CD14-positive monocyte (primary cell): ENCODE measurements at regions not wholly inside any gene's neighbourhood (a gene's known extent, or its start where the extent isn't known, plus 50 kb on each side); places are given as distances from the start of the nearest gene placed in this dataset.

Experiments used
- DNase-seq, 3 donors: peaks; one replicate each; pipeline ENCODE4 v3.0.0-alpha.2; 2011 to 2022
- H2AFZ ChIP-seq: 2 replicates; pipeline ENCODE4 v1.6.0; 2012; ENCODE audit warnings: mild to moderate bottlenecking, low read depth, low read length, inconsistent platforms; ENCODE audit not compliant: insufficient read depth, poor library complexity, severe bottlenecking
- H3K27ac ChIP-seq, 2 donors: 1 replicate in 1 of 2; 2 replicates in 1 of 2; pipeline ENCODE4 v1.5.1; 2012 to 2013; ENCODE audit warnings: low read length in 2 of 2, control low read depth in 1 of 2, inconsistent platforms in 1 of 2, low read depth in 1 of 2, mild to moderate bottlenecking in 1 of 2
- H3K27me3 ChIP-seq, 2 donors: one replicate each; pipeline versions ENCODE4 v1.6.0 to v1.6.1; 2011 to 2013; ENCODE audit warnings: low read length in 2 of 2; ENCODE audit not compliant: control insufficient read depth in 2 of 2, insufficient read depth in 2 of 2
- H3K36me3 ChIP-seq, 2 donors: replicated peaks in 1 of 2; 1 replicate in 1 of 2; 2 replicates in 1 of 2; pipeline versions ENCODE4 v1.5.1 to v1.6.1; 2012 to 2013; ENCODE audit warnings: low read length in 2 of 2, control low read depth in 1 of 2, inconsistent platforms in 1 of 2, mild to moderate bottlenecking in 1 of 2; ENCODE audit not compliant: insufficient read depth in 2 of 2, control insufficient read depth in 1 of 2
- H3K4me1 ChIP-seq, 2 donors: 1 replicate in 1 of 2; 2 replicates in 1 of 2; pipeline versions ENCODE4 v1.5.1 to v1.6.1; 2012 to 2013; ENCODE audit warnings: low read length in 2 of 2, control low read depth in 1 of 2, inconsistent platforms in 1 of 2, mild to moderate bottlenecking in 1 of 2, moderate library complexity in 1 of 2; ENCODE audit not compliant: insufficient read depth in 2 of 2, control insufficient read depth in 1 of 2
- H3K4me2 ChIP-seq: replicated peaks from 2 replicates; pipeline ENCODE3; 2012; ENCODE audit warnings: low read length, moderate library complexity, mild to moderate bottlenecking; ENCODE audit not compliant: poor library complexity, severe bottlenecking; ENCODE audit errors: extremely low read depth
- H3K4me3 ChIP-seq, 3 experiments: fragments of 200-600 bp in 1 of 3; sonication (generic) in 1 of 3; replicated peaks in 1 of 3; 1 replicate in 2 of 3; 2 replicates in 1 of 3; pipeline ENCODE4 v1.5.1; 2011 to 2013; ENCODE audit warnings: low read length in 3 of 3, mild to moderate bottlenecking in 3 of 3, control low read depth in 2 of 3, low read depth in 2 of 3, inconsistent platforms in 1 of 3, moderate library complexity in 1 of 3
- H3K79me2 ChIP-seq: 2 replicates; pipeline ENCODE4 v1.6.0; 2012; ENCODE audit warnings: mild to moderate bottlenecking, control low read depth, inconsistent platforms, low read length, moderate library complexity; ENCODE audit not compliant: insufficient read depth
- H3K9ac ChIP-seq: 2 replicates; pipeline ENCODE4 v1.6.0; 2017; ENCODE audit warnings: low read length, mild to moderate bottlenecking; ENCODE audit not compliant: insufficient read depth, poor library complexity, severe bottlenecking
- H3K9me3 ChIP-seq, 2 donors: replicated peaks in 1 of 2; 1 replicate in 1 of 2; 2 replicates in 1 of 2; pipeline versions ENCODE4 v1.5.1 to v1.6.1; 2012 to 2013; ENCODE audit warnings: low read length in 2 of 2, control low read depth in 1 of 2; ENCODE audit not compliant: control insufficient read depth in 1 of 2, insufficient read depth in 1 of 2
- H4K20me1 ChIP-seq: 2 replicates; pipeline ENCODE4 v1.6.0; 2012; ENCODE audit warnings: mild to moderate bottlenecking, low read length, control low read depth, moderate library complexity; ENCODE audit not compliant: insufficient read depth
- H3K27ac Mint-ChIP-seq, 7 donors: one replicate each; pipeline ENCODE4 v1.8.0; 2020; ENCODE audit warnings: mild to moderate bottlenecking in 7 of 7, mixed read lengths in 7 of 7, moderate library complexity in 6 of 7, inconsistent platforms in 2 of 7
- H3K27me3 Mint-ChIP-seq, 3 donors: one replicate each; pipeline ENCODE4 v1.8.0; 2021 to 2022; ENCODE audit warnings: low read depth in 3 of 3, mild to moderate bottlenecking in 3 of 3, mixed read lengths in 3 of 3, moderate library complexity in 3 of 3, inconsistent platforms in 1 of 3
- H3K36me3 Mint-ChIP-seq, 2 donors: one replicate each; pipeline ENCODE4 v1.8.0; 2020; ENCODE audit warnings: mixed read lengths in 2 of 2, inconsistent platforms in 1 of 2, mild to moderate bottlenecking in 1 of 2
- H3K4me1 Mint-ChIP-seq: one replicate; pipeline ENCODE4 v1.8.0; 2020; ENCODE audit warnings: mild to moderate bottlenecking, mixed read lengths
- H3K4me3 Mint-ChIP-seq, 2 donors: one replicate each; pipeline ENCODE4 v1.8.0; 2020; ENCODE audit warnings: mild to moderate bottlenecking in 2 of 2, mixed read lengths in 2 of 2, moderate library complexity in 1 of 2
- H3K9me3 Mint-ChIP-seq, 7 donors: one replicate each; pipeline ENCODE4 v1.8.0; 2020 to 2022; ENCODE audit warnings: mixed read lengths in 7 of 7, mild to moderate bottlenecking in 6 of 7, moderate library complexity in 6 of 7, inconsistent platforms in 2 of 7
- WGBS: methylation state at CpG from one replicate; pipeline ENCODE4 v1.1.5; 2013; ENCODE audit warnings: missing lambda C conversion rate; ENCODE audit not compliant: insufficient coverage; 5-methylcytosine and 5-hydroxymethylcytosine counted together
- intact Hi-C, 2 donors: fragments of 100-400 bp; cut with micrococcal nuclease; formaldehyde crosslinking; loops; one replicate each; pipeline versions ENCODE4 v1.15.0 to v1.15.1; 2023
- TF ChIP-seq, protein P1 (sequence below): fragments of 200-600 bp; IDR thresholded peaks from one replicate; pipeline ENCODE4 v1.8.0; 2022; ENCODE audit warnings: antibody characterized with exemption, mild to moderate bottlenecking

DNA sequence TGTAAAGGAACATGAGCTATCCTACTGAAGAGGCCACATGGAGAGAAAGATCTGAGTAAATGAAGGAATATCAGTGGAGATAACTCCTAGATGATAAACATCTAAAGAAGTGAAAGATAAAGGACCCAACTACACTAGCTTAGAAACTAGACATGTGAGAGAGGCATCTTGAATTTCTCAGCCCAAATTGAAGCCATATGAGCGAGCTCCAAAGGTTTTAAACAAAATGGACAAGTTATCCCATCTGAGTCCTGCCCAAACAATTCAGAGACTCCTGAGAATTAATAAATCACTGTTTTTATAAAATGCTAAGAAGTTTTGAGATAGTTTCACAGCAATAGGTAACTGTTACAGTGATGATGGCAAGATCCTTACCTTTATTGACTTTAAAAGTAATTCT, 438.9 kb downstream of the NAV3 start:
- no peak overlapping the region for H3K27ac Mint-ChIP-seq
- H3K9ac ChIP-seq: no peak overlapping the region

DNA sequence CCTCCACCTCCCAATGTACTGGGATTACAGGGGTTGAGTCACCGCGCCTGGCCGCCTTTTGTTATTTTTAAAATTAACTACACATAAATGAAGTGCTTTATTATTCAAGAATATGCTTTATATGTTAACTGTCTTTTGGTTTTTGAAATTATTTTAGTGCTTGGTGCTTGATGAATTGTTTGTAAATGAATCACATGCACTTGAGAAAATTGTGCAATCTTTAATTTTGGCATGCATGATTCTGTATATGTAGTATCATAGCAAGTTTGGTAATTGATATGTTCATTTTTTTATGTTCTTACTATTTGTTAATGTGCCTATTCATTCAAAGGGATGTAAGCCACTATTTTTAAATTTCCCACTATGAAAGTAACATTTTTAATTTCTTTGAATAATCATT, 440.9 kb downstream of the NAV3 start:
- Histone ChIP-seq H2AFZ (no peak overlapping the region), H3K9ac (no peak overlapping the region), H4K20me1 (no peaks in the 10 kb centered on the region), H3K79me2 (no peaks in the 10 kb centered on the region), H3K4me2 (no peak overlapping the region), H3K27ac (no peak overlapping the region), H3K4me3 (no peak overlapping the region), H3K9me3 (peaks cover 0 to 5% of the 10 kb centered on the region in 2 donors), H3K27me3 (no peaks in the 10 kb centered on the region), H3K4me1 (no peaks in the 10 kb centered on the region), H3K36me3 (no peaks in the 10 kb centered on the region)
- TF ChIP-seq, protein P1, sequence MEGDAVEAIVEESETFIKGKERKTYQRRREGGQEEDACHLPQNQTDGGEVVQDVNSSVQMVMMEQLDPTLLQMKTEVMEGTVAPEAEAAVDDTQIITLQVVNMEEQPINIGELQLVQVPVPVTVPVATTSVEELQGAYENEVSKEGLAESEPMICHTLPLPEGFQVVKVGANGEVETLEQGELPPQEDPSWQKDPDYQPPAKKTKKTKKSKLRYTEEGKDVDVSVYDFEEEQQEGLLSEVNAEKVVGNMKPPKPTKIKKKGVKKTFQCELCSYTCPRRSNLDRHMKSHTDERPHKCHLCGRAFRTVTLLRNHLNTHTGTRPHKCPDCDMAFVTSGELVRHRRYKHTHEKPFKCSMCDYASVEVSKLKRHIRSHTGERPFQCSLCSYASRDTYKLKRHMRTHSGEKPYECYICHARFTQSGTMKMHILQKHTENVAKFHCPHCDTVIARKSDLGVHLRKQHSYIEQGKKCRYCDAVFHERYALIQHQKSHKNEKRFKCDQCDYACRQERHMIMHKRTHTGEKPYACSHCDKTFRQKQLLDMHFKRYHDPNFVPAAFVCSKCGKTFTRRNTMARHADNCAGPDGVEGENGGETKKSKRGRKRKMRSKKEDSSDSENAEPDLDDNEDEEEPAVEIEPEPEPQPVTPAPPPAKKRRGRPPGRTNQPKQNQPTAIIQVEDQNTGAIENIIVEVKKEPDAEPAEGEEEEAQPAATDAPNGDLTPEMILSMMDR: no peak
- Mint-ChIP-seq H3K4me3 (no peak overlapping the region), H3K27me3 (no peaks in the 10 kb centered on the region), H3K4me1 (no peaks in the 10 kb centered on the region), H3K9me3 (peaks cover 0 to 6% (median 2%) of the 10 kb centered on the region in 7 donors), H3K27ac (no peak overlapping the region), H3K36me3 (no peaks in the 10 kb centered on the region)
- DNase-seq: no peak
- WGBS: no CpG with 5 or more reads among the region's 3 CpGs
- intact Hi-C loops: no loop called here

More for the DNA sequence above, 438.9 kb downstream of the NAV3 start:
- Histone ChIP-seq H3K27me3 (no peaks in the 10 kb centered on the region), H3K36me3 (no peaks in the 10 kb centered on the region), H3K4me3 (no peak overlapping the region), H4K20me1 (no peaks in the 10 kb centered on the region), H3K79me2 (no peaks in the 10 kb centered on the region), H3K4me2 (no peak overlapping the region), H3K9me3 (no peaks in the 10 kb centered on the region), H3K4me1 (no peaks in the 10 kb centered on the region), H3K27ac (no peak overlapping the region), H2AFZ (no peak overlapping the region)
- H3K36me3 Mint-ChIP-seq: no peaks in the 10 kb centered on the region
- no CpG with 5 or more reads among the region's 1 CpG for WGBS
- TF ChIP-seq, protein P1: no peak
- intact Hi-C loops: no loop called here
- H3K4me1 Mint-ChIP-seq: no peaks in the 10 kb centered on the region
- DNase-seq: no peak
- H3K9me3 Mint-ChIP-seq: peaks cover 0 to 3% (median 1%) of the 10 kb centered on the region in 7 donors
- H3K4me3 Mint-ChIP-seq: no peak overlapping the region
- H3K27me3 Mint-ChIP-seq: no peaks in the 10 kb centered on the region
